Retina (tissue), 1 donor: ENCODE measurements at regions not wholly inside any gene's neighbourhood (a gene's known extent, or its start where the extent isn't known, plus 50 kb on each side); places are given as distances from the start of the nearest gene placed in this dataset.
"Not testable (repeated sequence)": the region's sequence is repeated elsewhere in the genome, so short reads cannot be mapped to it uniquely, and the experiment has no call there.

Experiments
- DNase-seq: peaks from one replicate; pipeline ENCODE4 v3.0.0-alpha.2; 2016

GRCh38 chr3:188974856-188975599 lies 196.7 kb upstream of the TPRG1 start:
- no peak for DNase-seq

GRCh38 chr3:188975600-188976314 lies 196.0 kb upstream of the TPRG1 start:
- DNase-seq, result peak; percentile 21

GRCh38 chr3:188976407-188976806 lies 195.4 kb upstream of the TPRG1 start:
- no peak for DNase-seq

GRCh38 chr3:188978421-188979171 lies 193.2 kb upstream of the TPRG1 start:
- DNase-seq, result no peak

GRCh38 chr3:188979248-188979647 lies 192.5 kb upstream of the TPRG1 start:
- DNase-seq, result no peak

GRCh38 chr3:188979669-188980310 lies 192.0 kb upstream of the TPRG1 start:
- DNase-seq, result no peak

GRCh38 chr3:188993181-188993580 lies 178.6 kb upstream of the TPRG1 start:
- DNase-seq, result no peak

- DNase-seq, result no peak
Measured at GRCh38 chr3:189001559-189001958, 170.2 kb upstream of the TPRG1 start.

GRCh38 chr3:189003410-189003809 lies 168.4 kb upstream of the TPRG1 start:
- DNase-seq, result no peak

GRCh38 chr3:189013224-189013888 lies 158.4 kb upstream of the TPRG1 start:
- no peak for DNase-seq

GRCh38 chr3:189014526-189014925 lies 157.2 kb upstream of the TPRG1 start:
- DNase-seq, result no peak

- not testable (repeated sequence) for DNase-seq
Measured at GRCh38 chr3:189022576-189023466, 148.9 kb upstream of the TPRG1 start.

GRCh38 chr3:189025866-189026265 lies 145.9 kb upstream of the TPRG1 start:
- no peak for DNase-seq

- DNase-seq, result no peak
Measured at GRCh38 chr3:189027626-189028155, 144.1 kb upstream of the TPRG1 start.

GRCh38 chr3:189038773-189039745 lies 132.7 kb upstream of the TPRG1 start:
- no peak for DNase-seq

GRCh38 chr3:189040656-189041335 lies 131.0 kb upstream of the TPRG1 start:
- DNase-seq, result no peak

- DNase-seq, result no peak
Measured at GRCh38 chr3:189041482-189042090, 130.2 kb upstream of the TPRG1 start.

GRCh38 chr3:189042832-189043231 lies 128.9 kb upstream of the TPRG1 start:
- no peak for DNase-seq
